Liver (tissue), 8 donors: ENCODE measurements at regions not wholly inside any gene's neighbourhood (a gene's known extent, or its start where the extent isn't known, plus 50 kb on each side); places are given as distances from the start of the nearest gene placed in this dataset.

Experiments used
- DNase-seq: peaks from one replicate; pipeline ENCODE4 v3.0.0-alpha.2; 2017; ENCODE audit warnings: low spot score
- H3K27ac ChIP-seq, 2 donors: one replicate each; pipeline ENCODE4 v1.7.0; 2013; ENCODE audit warnings: inconsistent platforms in 2 of 2, low read length in 2 of 2, control low read depth in 1 of 2, low read depth in 1 of 2, mild to moderate bottlenecking in 1 of 2
- H3K27me3 ChIP-seq, 4 donors: one replicate each; pipeline versions ENCODE4 v1.6.1 to v1.7.0; 2013; ENCODE audit warnings: low read length in 3 of 4, inconsistent platforms in 1 of 4, mild to moderate bottlenecking in 1 of 4, moderate library complexity in 1 of 4; ENCODE audit not compliant: control insufficient read depth in 4 of 4, insufficient read depth in 4 of 4
- H3K36me3 ChIP-seq, 4 donors: one replicate each; pipeline versions ENCODE4 v1.6.1 to v1.7.0; 2013; ENCODE audit warnings: low read length in 3 of 4, mild to moderate bottlenecking in 3 of 4, low read depth in 1 of 4, moderate library complexity in 1 of 4; ENCODE audit not compliant: control insufficient read depth in 4 of 4, insufficient read depth in 3 of 4
- H3K4me1 ChIP-seq, 4 donors: one replicate each; pipeline versions ENCODE4 v1.6.1 to v1.7.0; 2013; ENCODE audit warnings: low read length in 3 of 4, mild to moderate bottlenecking in 3 of 4, moderate library complexity in 1 of 4; ENCODE audit not compliant: control insufficient read depth in 4 of 4, insufficient read depth in 4 of 4
- H3K4me3 ChIP-seq, 3 donors: one replicate each; pipeline versions ENCODE4 v1.6.1 to v1.7.0; 2013; ENCODE audit warnings: low read length in 3 of 3, control low read depth in 1 of 3, low read depth in 1 of 3, mild to moderate bottlenecking in 1 of 3
- H3K9ac ChIP-seq, 2 donors: one replicate each; pipeline ENCODE4 v1.7.0; 2013; ENCODE audit warnings: low read length in 2 of 2, mild to moderate bottlenecking in 2 of 2, moderate library complexity in 2 of 2, control low read depth in 1 of 2, low read depth in 1 of 2
- H3K9me3 ChIP-seq, 4 donors: one replicate each; pipeline versions ENCODE4 v1.6.1 to v1.7.0; 2013; ENCODE audit warnings: low read length in 3 of 4; ENCODE audit not compliant: control insufficient read depth in 4 of 4
- EGR1 ChIP-seq, 2 donors: IDR thresholded peaks; 2 replicates each; pipeline ENCODE4 v1.6.1; 2016 to 2018; ENCODE audit warnings: antibody characterized with exemption in 2 of 2, low read depth in 2 of 2
- FOXA1 ChIP-seq: IDR thresholded peaks from 2 replicates; pipeline ENCODE4 v1.6.1; 2016; ENCODE audit warnings: antibody characterized with exemption
- FOXA2 ChIP-seq: IDR thresholded peaks from 2 replicates; pipeline ENCODE4 v1.6.1; 2016; ENCODE audit warnings: antibody characterized with exemption
- GABPA ChIP-seq, 2 donors: IDR thresholded peaks in 1 of 2; conservative IDR thresholded peaks in 1 of 2; 2 replicates each; pipeline ENCODE4 v1.6.1; 2016; ENCODE audit warnings: antibody characterized with exemption in 2 of 2, mild to moderate bottlenecking in 1 of 2, moderate library complexity in 1 of 2
- HNF4A ChIP-seq, 2 donors: conservative IDR thresholded peaks; 2 replicates each; pipeline ENCODE4 v1.6.1; 2016; ENCODE audit warnings: antibody characterized with exemption in 2 of 2, mild to moderate bottlenecking in 2 of 2
- HNF4G ChIP-seq: IDR thresholded peaks from 2 replicates; pipeline ENCODE4 v1.6.1; 2016; ENCODE audit warnings: antibody characterized with exemption
- JUND ChIP-seq, 2 donors: IDR thresholded peaks; 2 replicates each; pipeline ENCODE4 v1.6.1; 2016; ENCODE audit warnings: antibody characterized with exemption in 2 of 2
- RAD21 ChIP-seq, 2 donors: IDR thresholded peaks; 2 replicates each; pipeline ENCODE4 v1.6.1; 2016; ENCODE audit warnings: antibody characterized with exemption in 2 of 2, mild to moderate bottlenecking in 2 of 2
- REST ChIP-seq: IDR thresholded peaks from 2 replicates; pipeline ENCODE4 v1.6.1; 2016; ENCODE audit warnings: antibody characterized with exemption, mild to moderate bottlenecking
- RXRA ChIP-seq, 2 donors: IDR thresholded peaks; 2 replicates each; pipeline ENCODE4 v1.6.1; 2017 to 2018; ENCODE audit warnings: antibody characterized with exemption in 2 of 2, mild to moderate bottlenecking in 1 of 2
- SP1 ChIP-seq: IDR thresholded peaks from 2 replicates; pipeline ENCODE4 v1.6.1; 2018; ENCODE audit warnings: antibody characterized with exemption, mild to moderate bottlenecking
- TAF1 ChIP-seq: conservative IDR thresholded peaks from 2 replicates; pipeline ENCODE4 v1.6.1; 2016; ENCODE audit warnings: antibody characterized with exemption, mild to moderate bottlenecking
- YY1 ChIP-seq: IDR thresholded peaks from 2 replicates; pipeline ENCODE4 v1.6.1; 2016; ENCODE audit warnings: antibody characterized with exemption, mild to moderate bottlenecking
- WGBS: extraction: QIAGEN DNeasy Blood & Tissue Kit; methylation state at CpG from one replicate; pipeline ENCODE4 v1.1.7; 2013; 5-methylcytosine and 5-hydroxymethylcytosine counted together
- TF ChIP-seq, protein P1 (sequence below): IDR thresholded peaks from 2 replicates; pipeline ENCODE4 v1.6.1; 2016; ENCODE audit warnings: antibody characterized with exemption
- TF ChIP-seq, protein P2 (sequence below): IDR thresholded peaks from 2 replicates; pipeline ENCODE4 v1.6.1; 2016; ENCODE audit warnings: antibody characterized with exemption
- TF ChIP-seq, protein P3 (sequence below): fragments of 150-350 bp; IDR thresholded peaks from 2 replicates; pipeline ENCODE4 v1.5.1; 2017; ENCODE audit warnings: improper control_type of control experiment, low read depth, low read length; ENCODE audit not compliant: missing input control
- donor health status: healthy.
- donor health status: healthy.
- donor health status: healthy.
- donor health status: healthy.
- donor health status: healthy.

DNA sequence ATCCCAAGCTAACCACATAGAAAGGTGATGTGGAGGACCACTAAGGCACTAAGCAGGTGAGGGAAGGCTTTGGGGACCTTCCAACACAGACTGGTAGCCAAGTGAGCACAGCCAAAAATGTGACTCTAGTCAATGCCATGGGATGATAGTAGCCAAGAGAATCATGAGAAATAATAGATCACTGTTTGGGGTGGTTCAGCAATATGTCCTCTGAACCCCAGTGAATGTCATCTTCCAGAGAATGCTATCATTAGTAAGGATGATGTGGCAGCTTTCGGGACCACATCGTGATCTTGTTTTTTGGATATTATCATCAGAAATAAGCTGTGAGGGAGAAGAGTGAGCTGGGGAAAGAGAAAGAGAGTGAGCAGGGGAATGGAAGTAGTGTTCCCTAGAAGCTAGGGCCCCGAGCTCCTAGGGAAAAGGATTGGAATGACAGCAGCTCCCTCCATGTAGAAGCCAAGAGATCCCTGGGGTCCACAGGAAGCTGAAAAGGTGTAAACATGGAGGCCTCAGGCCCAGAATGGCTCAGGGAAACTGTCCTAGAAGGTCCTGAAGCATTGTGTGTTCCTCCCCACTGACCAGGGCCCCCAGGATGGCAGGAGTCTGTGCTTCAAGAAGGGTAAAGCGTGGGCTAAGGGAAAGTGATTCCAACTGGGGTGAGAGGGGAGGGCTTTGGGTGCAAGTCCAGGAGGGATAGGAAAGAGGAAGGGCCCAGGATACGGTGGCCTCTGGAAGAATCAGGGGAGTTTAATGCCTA lies 56.6 kb upstream of the KLF13 start:
- Histone ChIP-seq H3K9ac (no peak overlapping the region), H3K27me3 (no peaks in the 10 kb centered on the region), H3K9me3 (no peaks in the 10 kb centered on the region), H3K4me3 (no peak overlapping the region), H3K4me1 (peaks cover 8 to 11% (median 10%) of the 10 kb centered on the region in 4 donors), H3K27ac (no peak overlapping the region), H3K36me3 (no peaks in the 10 kb centered on the region)
- DNase-seq, result peak; percentile 37
- 97% methylated on average over 5 of the region's 5 CpGs for WGBS
- TF ChIP-seq FOXA1 (no peak), SP1 (no peak), EGR1 (IDR thresholded peaks at IDR 0.05; ENCODE audit: low read depth in 2 of 2) (no peak), JUND (IDR thresholded peaks at IDR 0.05) (no peak), TAF1 (no peak), HNF4G (no peak), RXRA (IDR thresholded peaks at IDR 0.05) (no peak)
- TF ChIP-seq, protein P1, sequence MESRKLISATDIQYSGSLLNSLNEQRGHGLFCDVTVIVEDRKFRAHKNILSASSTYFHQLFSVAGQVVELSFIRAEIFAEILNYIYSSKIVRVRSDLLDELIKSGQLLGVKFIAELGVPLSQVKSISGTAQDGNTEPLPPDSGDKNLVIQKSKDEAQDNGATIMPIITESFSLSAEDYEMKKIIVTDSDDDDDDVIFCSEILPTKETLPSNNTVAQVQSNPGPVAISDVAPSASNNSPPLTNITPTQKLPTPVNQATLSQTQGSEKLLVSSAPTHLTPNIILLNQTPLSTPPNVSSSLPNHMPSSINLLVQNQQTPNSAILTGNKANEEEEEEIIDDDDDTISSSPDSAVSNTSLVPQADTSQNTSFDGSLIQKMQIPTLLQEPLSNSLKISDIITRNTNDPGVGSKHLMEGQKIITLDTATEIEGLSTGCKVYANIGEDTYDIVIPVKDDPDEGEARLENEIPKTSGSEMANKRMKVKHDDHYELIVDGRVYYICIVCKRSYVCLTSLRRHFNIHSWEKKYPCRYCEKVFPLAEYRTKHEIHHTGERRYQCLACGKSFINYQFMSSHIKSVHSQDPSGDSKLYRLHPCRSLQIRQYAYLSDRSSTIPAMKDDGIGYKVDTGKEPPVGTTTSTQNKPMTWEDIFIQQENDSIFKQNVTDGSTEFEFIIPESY, result no peak
- TF ChIP-seq, protein P2, sequence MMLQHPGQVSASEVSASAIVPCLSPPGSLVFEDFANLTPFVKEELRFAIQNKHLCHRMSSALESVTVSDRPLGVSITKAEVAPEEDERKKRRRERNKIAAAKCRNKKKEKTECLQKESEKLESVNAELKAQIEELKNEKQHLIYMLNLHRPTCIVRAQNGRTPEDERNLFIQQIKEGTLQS, result no peak

DNA sequence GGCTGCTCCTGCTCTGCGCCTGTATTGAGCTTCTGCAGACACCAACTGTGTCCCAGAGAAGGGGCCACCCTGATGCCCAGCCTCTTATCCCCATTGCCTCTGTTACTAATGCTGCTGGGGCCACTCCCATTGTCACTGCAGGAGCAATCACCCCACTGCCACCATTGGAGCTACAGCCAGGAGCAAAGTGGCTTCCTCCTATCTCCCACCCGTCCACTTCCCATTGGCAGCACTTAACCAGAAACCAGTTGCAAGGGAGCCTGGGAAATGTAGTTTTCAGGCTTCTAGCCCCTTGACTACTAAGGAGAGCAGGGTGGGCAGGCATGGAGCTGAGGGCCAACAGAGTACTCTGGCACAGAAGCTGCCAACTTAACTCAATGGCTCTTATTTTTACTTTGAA lies 55.9 kb upstream of the KLF13 start:
- Histone ChIP-seq H3K27me3 (no peaks in the 10 kb centered on the region), H3K4me3 (no peak overlapping the region), H3K36me3 (no peaks in the 10 kb centered on the region), H3K27ac (no peak overlapping the region), H3K9ac (no peak overlapping the region), H3K9me3 (no peaks in the 10 kb centered on the region), H3K4me1 (peaks cover under 1 to 3% (median 3%) of the 10 kb centered on the region in 4 donors)
- no peak for TF ChIP-seq REST
- TF ChIP-seq, protein P3, sequence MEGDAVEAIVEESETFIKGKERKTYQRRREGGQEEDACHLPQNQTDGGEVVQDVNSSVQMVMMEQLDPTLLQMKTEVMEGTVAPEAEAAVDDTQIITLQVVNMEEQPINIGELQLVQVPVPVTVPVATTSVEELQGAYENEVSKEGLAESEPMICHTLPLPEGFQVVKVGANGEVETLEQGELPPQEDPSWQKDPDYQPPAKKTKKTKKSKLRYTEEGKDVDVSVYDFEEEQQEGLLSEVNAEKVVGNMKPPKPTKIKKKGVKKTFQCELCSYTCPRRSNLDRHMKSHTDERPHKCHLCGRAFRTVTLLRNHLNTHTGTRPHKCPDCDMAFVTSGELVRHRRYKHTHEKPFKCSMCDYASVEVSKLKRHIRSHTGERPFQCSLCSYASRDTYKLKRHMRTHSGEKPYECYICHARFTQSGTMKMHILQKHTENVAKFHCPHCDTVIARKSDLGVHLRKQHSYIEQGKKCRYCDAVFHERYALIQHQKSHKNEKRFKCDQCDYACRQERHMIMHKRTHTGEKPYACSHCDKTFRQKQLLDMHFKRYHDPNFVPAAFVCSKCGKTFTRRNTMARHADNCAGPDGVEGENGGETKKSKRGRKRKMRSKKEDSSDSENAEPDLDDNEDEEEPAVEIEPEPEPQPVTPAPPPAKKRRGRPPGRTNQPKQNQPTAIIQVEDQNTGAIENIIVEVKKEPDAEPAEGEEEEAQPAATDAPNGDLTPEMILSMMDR, result no peak
- no peak for TF ChIP-seq JUND (IDR thresholded peaks at IDR 0.05)
- no peak for TF ChIP-seq YY1
- TF ChIP-seq FOXA2, result no peak
- no peak for TF ChIP-seq HNF4A (conservative IDR thresholded peaks at IDR 0.05)
- no peak for TF ChIP-seq TAF1
- no peak for TF ChIP-seq SP1
- no peak for TF ChIP-seq GABPA (IDR thresholded peaks at IDR 0.05 in 1 of 2, conservative IDR thresholded peaks at IDR 0.05 in 1 of 2)
- TF ChIP-seq RXRA (IDR thresholded peaks at IDR 0.05), result no peak
- TF ChIP-seq RAD21 (IDR thresholded peaks at IDR 0.05), result no peak
- DNase-seq, result peak; percentile 44
- WGBS, result 85% methylated on average over 2 of the region's 2 CpGs
